Colonic mucosa (tissue), 4 donors: ENCODE measurements at regions not wholly inside any gene's neighbourhood (a gene's known extent, or its start where the extent isn't known, plus 50 kb on each side); places are given as distances from the start of the nearest gene placed in this dataset.

ENCODE experiments used
- DNase-seq: peaks from one replicate; pipeline ENCODE4 v3.0.0-alpha.2; 2020
- H3K27ac ChIP-seq: fragments of 200-600 bp; one replicate; pipeline ENCODE4 v1.8.0; 2021
- H3K27me3 ChIP-seq: fragments of 200-600 bp; one replicate; pipeline ENCODE4 v1.8.0; 2021
- H3K36me3 ChIP-seq: fragments of 200-600 bp; one replicate; pipeline ENCODE4 v1.8.0; 2021
- H3K4me1 ChIP-seq: fragments of 200-600 bp; one replicate; pipeline ENCODE4 v1.8.0; 2021; ENCODE audit warnings: mild to moderate bottlenecking
- H3K4me3 ChIP-seq: fragments of 200-600 bp; one replicate; pipeline ENCODE4 v1.8.0; 2021
- H3K9ac ChIP-seq, 2 donors: one replicate each; pipeline ENCODE4 v1.7.0; 2013; ENCODE audit warnings: control low read depth in 2 of 2, low read depth in 2 of 2, low read length in 2 of 2
- H3K9me3 ChIP-seq: fragments of 200-600 bp; one replicate; pipeline ENCODE4 v1.8.0; 2021
- CTCF ChIP-seq: fragments of 200-600 bp; IDR thresholded peaks from one replicate; pipeline ENCODE4 v1.8.0; 2022; ENCODE audit warnings: antibody characterized with exemption, mild to moderate bottlenecking
- intact Hi-C: fragments of 100-400 bp; cut with DNase I; formaldehyde crosslinking; loops from one replicate; pipeline ENCODE4 v1.14.1; 2022
- donor health status: healthy.
- donor health status: DM: no; HTN: no; CAD: no.
- donor health status: DM: no; HTN: no; CAD: no.

DNA sequence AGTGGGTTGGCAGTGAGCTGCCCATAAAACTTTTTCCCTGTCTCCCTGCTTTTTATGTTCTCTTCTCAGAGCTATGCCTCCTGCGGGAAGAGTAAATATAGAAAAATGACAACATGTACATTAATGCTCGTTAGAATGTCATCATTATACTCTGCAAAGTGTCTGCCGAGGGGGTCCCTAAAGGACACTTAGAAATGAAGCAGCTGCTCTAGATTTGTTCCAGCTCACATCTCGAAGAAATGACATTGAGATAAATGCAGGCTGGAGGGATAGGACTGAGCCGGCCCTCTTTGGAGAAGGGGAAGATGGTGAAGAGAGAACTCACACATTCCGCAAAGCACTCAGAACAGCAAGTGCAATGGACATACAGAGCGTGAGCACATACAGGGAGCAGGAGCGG, 240.0 kb downstream of the NXPE2 start:
- H3K36me3 ChIP-seq = no peaks in the 10 kb centered on the region
- no peak overlapping the region for H3K9ac ChIP-seq
- no peak overlapping the region for H3K4me3 ChIP-seq
- no peak for TF ChIP-seq CTCF
- H3K27me3 ChIP-seq = no peaks in the 10 kb centered on the region
- no peak for DNase-seq
- H3K9me3 ChIP-seq = no peaks in the 10 kb centered on the region
- intact Hi-C loops = no loop called here
- no peaks in the 10 kb centered on the region for H3K4me1 ChIP-seq
- no peak overlapping the region for H3K27ac ChIP-seq

DNA sequence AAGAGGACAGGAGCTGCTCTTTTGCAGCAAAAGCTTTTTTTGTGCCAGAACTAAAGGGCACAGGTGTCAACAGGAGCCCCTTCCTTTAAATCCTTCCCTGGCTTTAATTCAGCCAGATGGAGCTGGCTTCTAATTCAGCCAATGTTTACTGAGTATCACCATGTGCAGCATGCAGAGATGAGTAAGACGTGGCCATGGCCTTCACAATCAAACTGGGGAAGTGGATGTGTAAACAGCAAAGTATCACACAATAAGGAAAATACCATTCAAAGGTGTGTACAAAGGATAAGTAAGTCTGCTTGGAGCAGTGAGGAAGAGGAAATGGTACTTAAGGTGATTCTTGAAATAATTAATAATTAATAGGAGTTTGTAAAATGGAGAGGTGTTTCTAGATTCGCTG, 243.4 kb downstream of the NXPE2 start:
- intact Hi-C loops = no loop called here
- TF ChIP-seq CTCF = no peak
- H3K36me3 ChIP-seq = no peaks in the 10 kb centered on the region
- no peak overlapping the region for H3K9ac ChIP-seq
- no peak overlapping the region for H3K4me3 ChIP-seq
- H3K4me1 ChIP-seq = no peaks in the 10 kb centered on the region
- no peak overlapping the region for H3K27ac ChIP-seq
- no peaks in the 10 kb centered on the region for H3K9me3 ChIP-seq
- no peak for DNase-seq
- no peaks in the 10 kb centered on the region for H3K27me3 ChIP-seq

DNA sequence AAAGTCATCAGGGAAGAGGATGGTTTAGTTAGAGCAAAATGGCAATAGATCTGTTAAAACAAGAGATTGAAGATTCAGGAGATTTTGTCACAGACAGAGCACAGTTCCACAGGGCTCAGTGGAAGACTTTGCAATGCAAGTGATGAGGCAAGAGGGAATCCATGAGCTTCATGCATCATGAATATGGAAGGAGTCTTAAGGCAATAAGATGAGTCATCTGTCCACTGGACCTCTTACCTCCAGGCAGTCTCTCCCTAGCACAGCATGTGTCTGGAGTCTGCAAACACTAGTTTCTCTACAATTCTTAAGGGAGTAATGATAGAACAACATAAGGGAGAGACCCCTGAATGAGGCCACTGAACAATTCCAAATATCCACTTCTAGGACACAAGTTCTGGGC, 245.7 kb downstream of the NXPE2 start:
- no peak for DNase-seq

DNA sequence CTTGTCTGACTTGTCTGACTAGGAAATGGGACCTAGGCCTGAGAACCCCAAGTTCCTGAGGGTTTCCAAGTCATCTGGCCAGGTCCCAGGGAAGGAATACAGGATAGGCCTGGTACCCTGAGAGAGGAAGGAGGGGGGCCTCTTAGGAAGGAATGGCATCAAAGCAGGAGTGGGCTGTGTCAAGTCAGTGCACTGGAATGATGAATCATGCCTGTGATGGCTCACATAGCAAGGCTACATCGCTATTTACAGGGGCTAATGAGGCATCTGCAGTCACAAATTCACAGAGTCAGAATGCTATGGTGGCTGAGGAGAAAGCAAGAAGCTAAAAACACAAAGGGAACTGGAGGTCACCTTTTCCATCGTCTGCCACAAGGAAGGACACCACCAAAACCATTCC, 247.3 kb downstream of the NXPE2 start:
- no peak for DNase-seq
- H3K9ac ChIP-seq = no peak overlapping the region
- H3K36me3 ChIP-seq = no peaks in the 10 kb centered on the region
- intact Hi-C loops = no loop called here
- H3K4me3 ChIP-seq = no peak overlapping the region
- no peak overlapping the region for H3K27ac ChIP-seq
- no peaks in the 10 kb centered on the region for H3K9me3 ChIP-seq
- no peaks in the 10 kb centered on the region for H3K27me3 ChIP-seq
- no peak for TF ChIP-seq CTCF
- no peaks in the 10 kb centered on the region for H3K4me1 ChIP-seq

More for the DNA sequence above, 245.7 kb downstream of the NXPE2 start:
- no peaks in the 10 kb centered on the region for H3K27me3 ChIP-seq
- H3K9ac ChIP-seq = no peak overlapping the region
- no peak overlapping the region for H3K27ac ChIP-seq
- intact Hi-C loops = no loop called here
- H3K36me3 ChIP-seq = no peaks in the 10 kb centered on the region
- TF ChIP-seq CTCF = no peak
- H3K9me3 ChIP-seq = no peaks in the 10 kb centered on the region
- no peaks in the 10 kb centered on the region for H3K4me1 ChIP-seq
- H3K4me3 ChIP-seq = no peak overlapping the region

GRCh38 chr11:114928260-114928870, 250.0 kb downstream of the NXPE2 start:
- Histone ChIP-seq H3K4me1 (no peaks in the 10 kb centered on the region), H3K27ac (no peak overlapping the region), H3K4me3 (no peak overlapping the region), H3K27me3 (no peaks in the 10 kb centered on the region), H3K9ac (no peak overlapping the region), H3K36me3 (no peaks in the 10 kb centered on the region), H3K9me3 (no peaks in the 10 kb centered on the region)
- no peak for DNase-seq
- TF ChIP-seq CTCF = no peak
- intact Hi-C loops = no loop called here
